Thyroid gland (tissue), 4 donors: ENCODE measurements at regions not wholly inside any gene's neighbourhood (a gene's known extent, or its start where the extent isn't known, plus 50 kb on each side); places are given as distances from the start of the nearest gene placed in this dataset.

Experiments used
- DNase-seq, 2 donors: peaks; one replicate each; pipeline ENCODE4 v3.0.0-alpha.2; 2019
- H3K27ac ChIP-seq, 3 donors: fragments of 200-600 bp; sonication (generic); 1 replicate in 2 of 3; 2 replicates in 1 of 3; pipeline ENCODE4 v1.5.1; 2016 to 2019; ENCODE audit warnings: mild to moderate bottlenecking in 1 of 3, moderate library complexity in 1 of 3
- H3K27me3 ChIP-seq: fragments of 200-600 bp; sonication (generic); one replicate; pipeline ENCODE4 v1.5.1; 2019
- H3K36me3 ChIP-seq, 2 donors: fragments of 200-600 bp; sonication (generic); one replicate each; pipeline ENCODE4 v1.5.1; 2016 to 2019
- H3K4me1 ChIP-seq, 2 donors: fragments of 200-600 bp; sonication (generic); one replicate each; pipeline ENCODE4 v1.5.1; 2017 to 2019
- H3K4me3 ChIP-seq, 3 donors: fragments of 200-600 bp; sonication (generic); replicated peaks in 1 of 3; 1 replicate in 2 of 3; 2 replicates in 1 of 3; pipeline ENCODE4 v1.5.1; 2016; ENCODE audit warnings: mild to moderate bottlenecking in 1 of 3
- H3K9me3 ChIP-seq: fragments of 200-600 bp; sonication (generic); one replicate; pipeline ENCODE4 v1.5.1; 2017
- CTCF ChIP-seq, 6 experiments: fragments of 200-600 bp in 3 of 6; fragments of 450-650 bp in 3 of 6; sonication (generic) in 3 of 6; IDR thresholded peaks; one replicate each; pipeline ENCODE4 v1.5.1; 2016 to 2019; ENCODE audit warnings: antibody characterized with exemption in 6 of 6, mild to moderate bottlenecking in 2 of 6, inconsistent platforms in 1 of 6, moderate library complexity in 1 of 6
- POLR2A ChIP-seq, 2 donors: fragments of 450-650 bp; IDR thresholded peaks; one replicate each; pipeline ENCODE4 v1.6.1; 2017; ENCODE audit warnings: antibody characterized with exemption in 2 of 2, mild to moderate bottlenecking in 2 of 2, moderate library complexity in 1 of 2
- WGBS, 2 donors: methylation state at CpG; one replicate each; pipeline ENCODE4 v1.1.5; 2017; 5-methylcytosine and 5-hydroxymethylcytosine counted together
- intact Hi-C: fragments of 100-400 bp; cut with DNase I; formaldehyde crosslinking; loops from one replicate; pipeline ENCODE4 v1.15.1; 2023

- H3K4me1 ChIP-seq, result no peaks in the 10 kb centered on the region
- no peaks in the 10 kb centered on the region for H3K9me3 ChIP-seq
- intact Hi-C loops, result no loop called here
- no peak for DNase-seq
- no peak overlapping the region for H3K27ac ChIP-seq
- H3K4me3 ChIP-seq, result no peak overlapping the region
- TF ChIP-seq POLR2A (IDR thresholded peaks at IDR 0.05) (no peak), CTCF (IDR thresholded peaks at IDR 0.05) (no peak)
- WGBS, 2 donors, result 68 to 73% methylated on average over 9 of the region's 9 CpGs
- no peaks in the 10 kb centered on the region for H3K27me3 ChIP-seq
- H3K36me3 ChIP-seq, result no peaks in the 10 kb centered on the region
Observed at GRCh38 chr5:9698125-9698826, 68.1 kb upstream of the TAS2R1 start.

- Histone ChIP-seq H3K27ac (no peak overlapping the region), H3K9me3 (no peaks in the 10 kb centered on the region), H3K4me1 (no peaks in the 10 kb centered on the region), H3K27me3 (no peaks in the 10 kb centered on the region), H3K4me3 (no peak overlapping the region), H3K36me3 (no peaks in the 10 kb centered on the region)
- intact Hi-C loops, result no loop called here
- DNase-seq, result no peak
- WGBS, 2 donors, result 94 to 96% methylated on average over 3 of the region's 3 CpGs
- TF ChIP-seq POLR2A (IDR thresholded peaks at IDR 0.05) (no peak), CTCF (IDR thresholded peaks at IDR 0.05) (no peak)
Observed at GRCh38 chr5:9692576-9692975, 62.4 kb upstream of the TAS2R1 start.

GRCh38 chr5:9691261-9691660, 61.1 kb upstream of the TAS2R1 start:
- WGBS, 2 donors, result 88 to 90% methylated on average over 5 of the region's 5 CpGs
- no peak for DNase-seq
- Histone ChIP-seq H3K27ac (no peak overlapping the region), H3K4me1 (no peaks in the 10 kb centered on the region), H3K9me3 (no peaks in the 10 kb centered on the region), H3K4me3 (no peak overlapping the region), H3K27me3 (no peaks in the 10 kb centered on the region), H3K36me3 (no peaks in the 10 kb centered on the region)
- intact Hi-C loops, result no loop called here
- TF ChIP-seq CTCF (IDR thresholded peaks at IDR 0.05), result no peak
- TF ChIP-seq POLR2A (IDR thresholded peaks at IDR 0.05), result no peak

DNA sequence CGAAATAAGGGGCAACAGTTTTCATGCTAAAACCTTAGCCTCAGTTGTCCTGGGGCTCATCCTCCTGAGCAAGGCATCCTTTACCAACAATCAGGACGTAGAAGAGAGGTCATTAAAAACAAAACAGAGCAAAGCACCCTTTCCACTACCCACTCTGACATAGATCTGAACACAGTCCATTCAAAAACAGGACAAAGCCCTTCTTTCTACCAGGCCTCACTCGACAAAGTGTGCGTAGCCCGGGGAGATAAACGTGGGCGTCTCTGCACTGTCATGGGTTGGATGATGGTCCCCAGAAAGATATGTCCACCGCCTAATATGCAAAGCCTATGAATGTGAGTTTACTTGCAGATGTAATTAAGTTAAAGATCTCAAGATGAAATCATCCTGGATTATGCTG, 60.6 kb upstream of the TAS2R1 start:
- H3K9me3 ChIP-seq, result no peaks in the 10 kb centered on the region
- no peak overlapping the region for H3K4me3 ChIP-seq
- no peaks in the 10 kb centered on the region for H3K4me1 ChIP-seq
- no peaks in the 10 kb centered on the region for H3K36me3 ChIP-seq
- no peak overlapping the region for H3K27ac ChIP-seq
- intact Hi-C loops, result no loop called here
- no peak for TF ChIP-seq CTCF (IDR thresholded peaks at IDR 0.05)
- no peak for TF ChIP-seq POLR2A (IDR thresholded peaks at IDR 0.05)
- 81 to 83% methylated on average over 8 of the region's 8 CpGs for WGBS, 2 donors
- no peak for DNase-seq
- no peaks in the 10 kb centered on the region for H3K27me3 ChIP-seq

DNA sequence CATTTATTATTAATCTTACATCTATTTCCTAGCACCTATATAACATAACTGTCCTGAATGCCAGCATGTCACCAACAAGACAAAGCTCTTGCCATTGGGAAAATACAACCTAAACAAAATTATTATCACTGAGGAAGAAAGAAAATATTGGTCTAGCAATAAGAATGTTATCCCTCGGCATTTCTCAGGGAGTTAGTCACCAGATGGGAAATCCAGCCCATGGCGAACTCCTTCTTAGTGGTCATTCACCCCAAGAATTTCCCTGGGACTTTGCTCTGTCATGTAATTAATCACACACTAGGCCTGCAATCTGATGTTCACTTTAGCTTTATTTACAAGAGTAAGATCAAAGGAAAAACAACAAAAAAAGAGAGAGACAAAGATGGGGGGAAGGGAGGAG, 56.1 kb upstream of the TAS2R1 start:
- no peak overlapping the region for H3K4me3 ChIP-seq
- no peak for TF ChIP-seq POLR2A (IDR thresholded peaks at IDR 0.05)
- TF ChIP-seq CTCF (IDR thresholded peaks at IDR 0.05), result no peak
- no peaks in the 10 kb centered on the region for H3K9me3 ChIP-seq
- H3K27ac ChIP-seq, result no peak overlapping the region
- no peaks in the 10 kb centered on the region for H3K4me1 ChIP-seq
- DNase-seq, result no peak
- no peaks in the 10 kb centered on the region for H3K36me3 ChIP-seq
- intact Hi-C loops, result no loop called here
- 81 to 82% methylated on average over 2 of the region's 2 CpGs for WGBS, 2 donors
- H3K27me3 ChIP-seq, result no peaks in the 10 kb centered on the region
